GM19455 (cell line): ENCODE measurements at regions not wholly inside any gene's neighbourhood (a gene's known extent, or its start where the extent isn't known, plus 50 kb on each side); places are given as distances from the start of the nearest gene placed in this dataset.

ENCODE experiments used
- ATAC-seq: cut with Tn5 transposase; IDR thresholded peaks from one replicate; pipeline ENCODE4 v1.9.1; 2021; ENCODE audit not compliant: unreplicated experiment

DNA sequence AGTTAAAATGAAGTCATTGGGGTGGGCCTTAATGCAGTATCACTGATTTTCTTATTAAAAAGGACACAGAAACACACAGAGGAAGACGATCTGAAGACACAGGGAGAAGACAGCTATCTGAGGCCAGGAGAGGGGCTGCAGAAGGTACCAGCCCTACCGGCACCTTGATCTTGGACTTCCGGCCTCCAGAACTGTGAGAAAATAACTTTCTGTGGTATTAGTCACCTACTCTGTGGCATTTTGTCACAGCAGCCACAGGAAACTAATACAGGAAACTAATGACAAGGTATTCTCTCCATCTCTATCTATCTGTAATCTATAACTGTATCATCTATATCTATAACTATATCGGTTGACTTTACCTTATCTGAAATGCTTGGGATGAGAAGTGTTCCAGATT is 1149.5 kb downstream of the BCL11B start:
- no peak for ATAC-seq

GRCh38 chr14:98130691-98131090 is 1141.3 kb downstream of the BCL11B start:
- no peak for ATAC-seq

GRCh38 chr14:98131406-98131805 is 1140.6 kb downstream of the BCL11B start:
- ATAC-seq: no peak

- no peak for ATAC-seq
These were observed 1138.2 kb downstream of the BCL11B start for GRCh38 chr14:98133806-98134205.

GRCh38 chr14:98136012-98136789 is 1135.8 kb downstream of the BCL11B start:
- ATAC-seq: no peak

GRCh38 chr14:98137131-98138025 is 1134.6 kb downstream of the BCL11B start:
- no peak for ATAC-seq

- ATAC-seq: no peak
These were observed 1133.3 kb downstream of the BCL11B start for GRCh38 chr14:98138666-98139065.

DNA sequence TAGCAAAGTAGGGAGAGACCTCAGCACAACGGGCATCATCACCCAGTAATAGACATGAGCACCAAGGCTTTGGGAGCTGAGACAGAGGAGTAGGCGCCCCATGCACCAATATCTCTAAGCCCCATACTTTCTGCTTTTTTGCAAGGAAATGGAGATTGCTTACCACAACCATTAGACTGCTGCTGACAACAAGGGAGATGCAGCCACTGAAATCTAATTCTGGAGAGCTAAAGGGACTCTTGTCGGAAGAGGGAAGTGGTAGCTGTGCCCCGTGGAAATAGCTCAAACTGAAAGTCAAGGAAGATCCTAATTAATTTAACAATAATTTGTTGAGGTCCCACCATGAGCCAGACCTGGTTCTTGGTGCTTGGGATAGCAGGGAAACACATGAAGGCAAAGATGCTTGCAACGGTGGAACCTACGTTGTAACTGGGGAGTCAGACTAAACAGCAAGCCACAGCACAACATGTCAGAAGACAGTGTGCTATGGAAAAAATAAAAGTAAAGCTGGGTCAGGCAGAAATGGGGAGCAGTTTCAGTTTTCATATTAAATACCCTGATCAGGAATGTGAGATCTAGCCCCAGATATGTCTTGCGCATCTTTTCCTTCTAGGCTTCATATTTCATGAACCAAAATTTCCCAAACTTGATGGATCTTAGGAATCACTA is 1131.0 kb downstream of the BCL11B start:
- no peak for ATAC-seq

DNA sequence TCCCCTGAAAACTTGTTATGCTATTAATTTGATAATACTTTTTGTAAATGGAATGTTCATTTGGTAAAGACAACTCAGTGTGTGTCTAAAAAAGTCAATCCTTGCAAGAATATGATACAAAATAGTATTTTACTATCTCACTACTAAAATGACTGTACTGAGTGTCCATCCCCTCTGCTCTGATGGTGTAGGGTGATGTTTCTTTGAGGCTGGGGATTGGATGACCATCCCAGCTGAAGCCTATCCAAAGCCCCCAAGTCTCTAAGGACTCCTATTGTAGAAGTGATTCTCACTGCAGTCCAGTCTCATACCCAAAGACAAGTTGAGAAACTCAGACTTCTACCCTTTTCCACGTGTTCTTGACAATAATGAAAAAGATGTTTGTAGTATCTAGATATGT is 1128.4 kb downstream of the BCL11B start:
- no peak for ATAC-seq

- ATAC-seq: no peak
These were observed 1127.0 kb downstream of the BCL11B start for GRCh38 chr14:98144964-98145363.

GRCh38 chr14:98146416-98146815 is 1125.6 kb downstream of the BCL11B start:
- no peak for ATAC-seq

- ATAC-seq: no peak
These were observed 1117.7 kb downstream of the BCL11B start for GRCh38 chr14:98154254-98154653.

DNA sequence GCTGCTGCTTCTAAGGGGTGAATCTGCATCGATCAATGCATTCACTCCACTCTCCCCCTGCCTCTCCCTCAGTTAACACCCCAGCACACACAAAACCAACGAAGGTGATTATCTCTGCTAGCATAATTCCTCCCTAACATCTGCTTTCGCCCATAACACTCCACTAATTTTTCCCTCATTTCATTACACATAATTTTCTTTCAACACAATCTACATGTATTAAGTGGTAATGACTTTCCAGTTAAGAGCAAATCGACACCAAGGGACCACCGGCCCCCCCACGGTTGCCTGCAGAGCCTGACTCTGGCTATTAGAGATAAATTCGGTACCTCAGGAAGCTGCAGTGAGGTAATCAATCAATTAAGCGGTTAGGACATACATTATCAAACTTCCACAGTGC is 1115.6 kb downstream of the BCL11B start:
- ATAC-seq: no peak

GRCh38 chr14:98160901-98161300 is 1111.1 kb downstream of the BCL11B start:
- no peak for ATAC-seq

- ATAC-seq: no peak
These were observed 1110.6 kb downstream of the BCL11B start for GRCh38 chr14:98161356-98161755.

- ATAC-seq: no peak
These were observed 1108.9 kb downstream of the BCL11B start for GRCh38 chr14:98162856-98163805.

DNA sequence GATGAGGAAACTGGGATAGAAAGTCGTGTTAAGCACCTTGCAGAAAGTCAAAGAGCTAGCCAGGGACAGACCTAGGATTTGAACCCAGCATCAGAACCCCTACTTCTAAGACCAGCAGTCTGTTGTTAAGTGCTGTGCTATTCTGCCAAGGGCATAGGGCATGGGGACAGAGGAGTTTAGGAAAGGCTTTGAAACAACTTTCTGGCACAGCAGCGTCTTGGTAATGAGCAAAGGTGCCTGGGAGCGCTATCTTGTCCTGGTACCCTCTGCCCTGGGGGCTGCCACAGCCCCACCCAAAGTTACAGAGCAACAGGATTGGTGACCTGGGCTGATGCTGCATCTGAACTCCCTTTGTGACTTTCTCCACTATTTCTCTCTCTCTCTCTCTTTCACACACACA is 1108.1 kb downstream of the BCL11B start:
- ATAC-seq: no peak

DNA sequence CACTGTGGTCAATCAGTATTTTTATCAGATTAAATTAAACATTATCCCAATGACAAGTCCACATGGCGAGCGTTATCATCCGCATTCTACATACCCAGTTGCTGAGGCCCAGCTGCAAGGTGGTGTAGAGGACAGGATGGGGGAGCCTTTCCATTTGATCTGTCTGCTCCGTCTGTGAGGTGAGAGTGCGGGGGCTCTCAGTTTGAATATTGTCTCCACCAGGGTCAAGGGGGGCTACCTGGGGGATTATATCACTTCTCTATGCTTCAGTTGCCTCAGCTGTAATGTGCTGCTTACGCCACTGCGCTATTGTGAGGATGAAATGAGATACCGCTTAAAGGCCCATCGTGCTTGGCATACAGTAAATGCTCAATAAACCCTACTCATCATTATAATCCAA is 1106.0 kb downstream of the BCL11B start:
- ATAC-seq: no peak

DNA sequence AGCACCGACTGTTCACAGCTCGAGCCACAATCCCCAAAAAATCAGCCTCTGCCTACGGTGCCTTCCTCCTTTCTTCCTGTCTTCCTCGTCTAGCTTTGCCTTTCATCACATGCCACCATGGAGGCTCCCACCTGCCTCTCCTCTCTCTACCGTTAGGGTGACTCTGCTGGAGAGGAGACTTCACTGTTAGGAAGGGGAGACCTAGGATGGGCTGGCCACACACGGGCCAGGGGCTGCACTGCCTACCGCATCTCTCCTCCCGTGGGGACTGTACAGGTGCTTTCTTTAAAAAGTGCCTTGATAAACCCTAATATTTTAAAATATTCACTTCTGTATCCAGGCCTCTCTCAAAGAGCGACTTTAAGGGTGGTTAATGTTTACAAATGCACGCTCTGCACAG is 1104.7 kb downstream of the BCL11B start:
- ATAC-seq: no peak

DNA sequence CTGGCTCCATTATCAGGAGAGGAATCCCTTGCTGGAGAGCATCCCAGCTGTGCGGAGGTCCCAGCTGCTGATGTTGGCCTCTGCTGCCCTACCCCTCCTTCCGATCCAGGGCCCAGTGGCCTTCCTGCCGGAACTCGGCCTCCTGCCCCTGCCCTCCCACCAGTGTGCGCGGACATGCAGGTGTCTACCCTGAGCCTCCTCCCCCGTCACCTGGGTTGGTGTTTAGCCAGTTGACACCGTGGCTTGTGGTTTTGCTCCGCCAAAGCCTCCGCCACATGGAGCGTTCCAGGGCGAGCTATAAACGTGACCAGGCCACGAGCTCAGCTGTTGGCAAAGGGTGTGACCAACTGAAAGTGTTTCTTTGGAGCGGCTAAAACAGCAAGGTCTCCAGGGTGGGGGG is 1104.3 kb downstream of the BCL11B start:
- no peak for ATAC-seq
